ENCODE measurements at regions not wholly inside any gene's neighbourhood (a gene's known extent, or its start where the extent isn't known, plus 50 kb on each side); places are given as distances from the start of the nearest gene placed in this dataset.

- Histone ChIP-seq H3K36me3 (ENCODE audit: low read depth) (no peaks in the 10 kb centered on the region), H3K4me1 (ENCODE audit: low read depth) (no peaks in the 10 kb centered on the region), H3K9me3 (no peaks in the 10 kb centered on the region), H3K4me3 (no peak overlapping the region)
- intact Hi-C loops (cut with DNase I, micrococcal nuclease): no loop called here
- DNase-seq (peak in 2 of 3 donors; percentile 32 to 69), ATAC-seq (no peak)
- TF ChIP-seq, protein P1, sequence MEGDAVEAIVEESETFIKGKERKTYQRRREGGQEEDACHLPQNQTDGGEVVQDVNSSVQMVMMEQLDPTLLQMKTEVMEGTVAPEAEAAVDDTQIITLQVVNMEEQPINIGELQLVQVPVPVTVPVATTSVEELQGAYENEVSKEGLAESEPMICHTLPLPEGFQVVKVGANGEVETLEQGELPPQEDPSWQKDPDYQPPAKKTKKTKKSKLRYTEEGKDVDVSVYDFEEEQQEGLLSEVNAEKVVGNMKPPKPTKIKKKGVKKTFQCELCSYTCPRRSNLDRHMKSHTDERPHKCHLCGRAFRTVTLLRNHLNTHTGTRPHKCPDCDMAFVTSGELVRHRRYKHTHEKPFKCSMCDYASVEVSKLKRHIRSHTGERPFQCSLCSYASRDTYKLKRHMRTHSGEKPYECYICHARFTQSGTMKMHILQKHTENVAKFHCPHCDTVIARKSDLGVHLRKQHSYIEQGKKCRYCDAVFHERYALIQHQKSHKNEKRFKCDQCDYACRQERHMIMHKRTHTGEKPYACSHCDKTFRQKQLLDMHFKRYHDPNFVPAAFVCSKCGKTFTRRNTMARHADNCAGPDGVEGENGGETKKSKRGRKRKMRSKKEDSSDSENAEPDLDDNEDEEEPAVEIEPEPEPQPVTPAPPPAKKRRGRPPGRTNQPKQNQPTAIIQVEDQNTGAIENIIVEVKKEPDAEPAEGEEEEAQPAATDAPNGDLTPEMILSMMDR (IDR thresholded peaks at IDR 0.05): no peak
Observed at GRCh38 chr14:83419420-83419819, 1885.8 kb upstream of the SEL1L start.

- Histone ChIP-seq H3K4me1 (ENCODE audit: low read depth) (no peaks in the 10 kb centered on the region), H3K36me3 (ENCODE audit: low read depth) (no peaks in the 10 kb centered on the region), H3K4me3 (no peak overlapping the region), H3K9me3 (no peaks in the 10 kb centered on the region)
- intact Hi-C loops (cut with DNase I, micrococcal nuclease): no loop called here
- ATAC-seq: no peak
- TF ChIP-seq, protein P1 (IDR thresholded peaks at IDR 0.05): no peak
- no peak for DNase-seq
Observed at GRCh38 chr14:83421711-83422110, 1888.1 kb upstream of the SEL1L start.

DNA sequence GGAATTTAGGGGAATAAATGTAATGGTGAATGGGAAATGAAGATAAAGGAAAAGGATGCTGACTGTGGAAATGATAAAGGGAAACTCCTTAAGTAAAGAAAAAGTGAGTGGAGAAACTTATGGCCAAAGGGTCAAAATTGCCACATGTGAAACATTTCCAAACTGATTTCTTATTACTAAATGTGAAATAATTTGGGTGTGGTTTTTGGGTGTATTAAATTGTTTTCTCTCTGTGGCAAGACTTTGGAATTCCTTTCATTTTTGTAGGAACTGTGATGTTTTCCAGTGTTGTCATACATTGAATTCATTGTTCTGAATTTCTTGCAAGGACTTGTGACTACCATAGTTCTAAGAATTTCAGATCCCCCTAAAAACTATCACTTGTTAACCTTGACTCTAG is 1891.5 kb upstream of the SEL1L start:
- no peak for ATAC-seq
- Histone ChIP-seq H3K36me3 (ENCODE audit: low read depth) (no peaks in the 10 kb centered on the region), H3K4me3 (no peak overlapping the region), H3K4me1 (ENCODE audit: low read depth) (no peaks in the 10 kb centered on the region), H3K9me3 (no peaks in the 10 kb centered on the region)
- DNase-seq: no peak
- intact Hi-C loops (cut with DNase I, micrococcal nuclease): no loop called here
- TF ChIP-seq, protein P1 (IDR thresholded peaks at IDR 0.05): no peak

DNA sequence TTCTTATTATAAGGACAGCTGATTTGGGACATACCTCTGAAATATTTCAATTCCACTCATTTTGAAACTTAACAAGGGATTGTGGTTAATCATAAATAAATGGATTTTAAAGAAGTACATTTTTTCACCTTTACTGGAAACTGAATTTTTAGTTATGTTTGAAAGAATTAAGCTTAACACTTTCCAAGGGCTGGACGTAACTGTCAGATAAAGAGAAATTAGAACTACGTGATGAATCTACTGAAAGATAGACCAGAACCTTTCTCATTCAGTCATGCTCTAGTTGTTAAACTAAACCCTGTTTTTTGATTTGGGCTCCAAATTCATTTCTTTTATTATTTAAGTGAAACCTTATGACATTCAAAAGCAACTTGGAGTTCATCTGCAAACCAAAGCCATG is 1892.1 kb upstream of the SEL1L start:
- ATAC-seq: no peak
- Histone ChIP-seq H3K4me3 (no peak overlapping the region), H3K9me3 (no peaks in the 10 kb centered on the region), H3K4me1 (ENCODE audit: low read depth) (no peaks in the 10 kb centered on the region), H3K36me3 (ENCODE audit: low read depth) (no peaks in the 10 kb centered on the region)
- TF ChIP-seq, protein P1 (IDR thresholded peaks at IDR 0.05): no peak
- DNase-seq: no peak
- intact Hi-C loops (cut with DNase I, micrococcal nuclease): no loop called here

- no peak for ATAC-seq
- Histone ChIP-seq H3K4me3 (no peak overlapping the region), H3K4me1 (ENCODE audit: low read depth) (no peaks in the 10 kb centered on the region), H3K36me3 (ENCODE audit: low read depth) (no peaks in the 10 kb centered on the region), H3K9me3 (no peaks in the 10 kb centered on the region)
- intact Hi-C loops (cut with DNase I, micrococcal nuclease): no loop called here
- TF ChIP-seq, protein P1 (IDR thresholded peaks at IDR 0.05): no peak
- DNase-seq: no peak
Observed at GRCh38 chr14:83433618-83434017, 1900.0 kb upstream of the SEL1L start.

- DNase-seq (no peak), ATAC-seq (no peak)
- no peaks in the 10 kb centered on the region for H3K36me3 ChIP-seq (ENCODE audit: low read depth)
- TF ChIP-seq, protein P1 (IDR thresholded peaks at IDR 0.05): no peak
- intact Hi-C loops (cut with DNase I, micrococcal nuclease): no loop called here
- no peaks in the 10 kb centered on the region for H3K4me1 ChIP-seq (ENCODE audit: low read depth)
- H3K9me3 ChIP-seq: no peaks in the 10 kb centered on the region
- H3K4me3 ChIP-seq: no peak overlapping the region
Observed at GRCh38 chr14:83441801-83442200, 1908.1 kb upstream of the SEL1L start.

Measured in mucosa of descending colon (tissue), 3 donors.